HepG2 (cell line): ENCODE measurements at regions not wholly inside any gene's neighbourhood (a gene's known extent, or its start where the extent isn't known, plus 50 kb on each side); places are given as distances from the start of the nearest gene placed in this dataset.

Experiments used
- ESRRA ChIP-seq: sonication (generic); formaldehyde crosslinking; IDR thresholded peaks from 2 replicates; pipeline ENCODE4 v1.5.1; 2020; ENCODE audit warnings: mild to moderate bottlenecking, low read depth, missing genetic modification reagents
- FOXM1 ChIP-seq: sonication (generic); formaldehyde crosslinking; IDR thresholded peaks from 2 replicates; pipeline ENCODE4 v1.5.0; 2020; ENCODE audit warnings: missing genetic modification reagents
- KLF13 ChIP-seq: sonication (generic); formaldehyde crosslinking; IDR thresholded peaks from 2 replicates; pipeline ENCODE4 v1.4.0; 2020; ENCODE audit warnings: mild to moderate bottlenecking, missing genetic modification reagents
- SAFB2 ChIP-seq: sonication (generic); formaldehyde crosslinking; IDR thresholded peaks from 2 replicates; pipeline ENCODE4 v1.5.1; 2020; ENCODE audit warnings: missing genetic modification reagents, low read depth, mild to moderate bottlenecking, borderline replicate concordance
- SNRNP70 ChIP-seq: fragments of 200-400 bp; formaldehyde crosslinking; IDR thresholded peaks from 2 replicates; pipeline ENCODE4 v1.6.1; 2017; ENCODE audit warnings: mild to moderate bottlenecking, low read depth, low read length, moderate library complexity
- ZNF383 ChIP-seq: sonication (generic); formaldehyde crosslinking; IDR thresholded peaks from 2 replicates; pipeline ENCODE4 v1.4.0; 2020; ENCODE audit warnings: missing genetic modification reagents, mild to moderate bottlenecking, borderline replicate concordance
- TF ChIP-seq, protein P1 (sequence below): sonication (generic); formaldehyde crosslinking; IDR thresholded peaks from 2 replicates; pipeline ENCODE4 v1.5.0; 2020; ENCODE audit warnings: missing genetic modification reagents, mild to moderate bottlenecking, borderline replicate concordance
- TF ChIP-seq, protein P2 (sequence below): sonication (generic); formaldehyde crosslinking; IDR thresholded peaks from 2 replicates; pipeline ENCODE4 v1.8.1; 2022; ENCODE audit warnings: low read depth, mild to moderate bottlenecking, missing genetic modification reagents
- TF ChIP-seq, protein P3 (sequence below): sonication (generic); formaldehyde crosslinking; IDR thresholded peaks from 2 replicates; pipeline ENCODE4 v1.8.1; 2023; ENCODE audit warnings: mild to moderate bottlenecking, moderate library complexity, missing genetic modification reagents
- TF ChIP-seq, protein P4 (sequence below), 2 experiments: sonication (generic) in 1 of 2; formaldehyde crosslinking in 1 of 2; IDR thresholded peaks; 2 replicates each; pipeline versions ENCODE4 v1.4.0 to v1.6.1; 2018 to 2020; ENCODE audit warnings: missing genetic modification reagents in 2 of 2, borderline replicate concordance in 1 of 2, low read depth in 1 of 2, mild to moderate bottlenecking in 1 of 2, missing biosample characterization in 1 of 2

DNA sequence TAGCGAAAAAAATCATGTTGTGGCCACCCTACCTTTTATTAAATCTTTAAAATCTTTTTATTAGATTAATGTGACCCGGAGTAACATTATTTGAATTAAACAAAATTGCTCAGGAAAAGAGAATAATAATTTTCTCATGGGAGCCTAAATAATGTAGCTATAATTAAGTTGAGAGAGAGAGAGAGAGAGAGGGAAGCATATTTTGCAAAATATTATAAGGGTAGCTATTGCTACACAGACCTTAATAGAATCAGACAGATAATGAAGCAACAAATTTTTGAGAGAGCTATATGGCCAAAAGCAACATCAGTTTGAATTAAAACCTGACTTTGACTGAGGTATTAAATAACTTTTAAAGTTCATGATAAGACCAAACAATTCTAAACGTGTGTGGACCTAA is 703.5 kb downstream of the TMTC2 start:
- TF ChIP-seq, protein P1, sequence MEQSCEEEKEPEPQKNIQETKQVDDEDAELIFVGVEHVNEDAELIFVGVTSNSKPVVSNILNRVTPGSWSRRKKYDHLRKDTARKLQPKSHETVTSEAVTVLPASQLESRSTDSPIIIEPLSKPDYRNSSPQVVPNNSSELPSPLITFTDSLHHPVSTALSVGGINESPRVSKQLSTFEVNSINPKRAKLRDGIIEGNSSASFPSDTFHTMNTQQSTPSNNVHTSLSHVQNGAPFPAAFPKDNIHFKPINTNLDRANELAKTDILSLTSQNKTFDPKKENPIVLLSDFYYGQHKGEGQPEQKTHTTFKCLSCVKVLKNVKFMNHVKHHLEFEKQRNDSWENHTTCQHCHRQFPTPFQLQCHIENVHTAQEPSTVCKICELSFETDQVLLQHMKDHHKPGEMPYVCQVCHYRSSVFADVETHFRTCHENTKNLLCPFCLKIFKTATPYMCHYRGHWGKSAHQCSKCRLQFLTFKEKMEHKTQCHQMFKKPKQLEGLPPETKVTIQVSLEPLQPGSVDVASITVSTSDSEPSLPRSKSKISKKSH (CRISPR knock-in tag) = no peak
- TF ChIP-seq SNRNP70 = no peak
- TF ChIP-seq ZNF383 (CRISPR knock-in tag) = no peak
- TF ChIP-seq, protein P2, sequence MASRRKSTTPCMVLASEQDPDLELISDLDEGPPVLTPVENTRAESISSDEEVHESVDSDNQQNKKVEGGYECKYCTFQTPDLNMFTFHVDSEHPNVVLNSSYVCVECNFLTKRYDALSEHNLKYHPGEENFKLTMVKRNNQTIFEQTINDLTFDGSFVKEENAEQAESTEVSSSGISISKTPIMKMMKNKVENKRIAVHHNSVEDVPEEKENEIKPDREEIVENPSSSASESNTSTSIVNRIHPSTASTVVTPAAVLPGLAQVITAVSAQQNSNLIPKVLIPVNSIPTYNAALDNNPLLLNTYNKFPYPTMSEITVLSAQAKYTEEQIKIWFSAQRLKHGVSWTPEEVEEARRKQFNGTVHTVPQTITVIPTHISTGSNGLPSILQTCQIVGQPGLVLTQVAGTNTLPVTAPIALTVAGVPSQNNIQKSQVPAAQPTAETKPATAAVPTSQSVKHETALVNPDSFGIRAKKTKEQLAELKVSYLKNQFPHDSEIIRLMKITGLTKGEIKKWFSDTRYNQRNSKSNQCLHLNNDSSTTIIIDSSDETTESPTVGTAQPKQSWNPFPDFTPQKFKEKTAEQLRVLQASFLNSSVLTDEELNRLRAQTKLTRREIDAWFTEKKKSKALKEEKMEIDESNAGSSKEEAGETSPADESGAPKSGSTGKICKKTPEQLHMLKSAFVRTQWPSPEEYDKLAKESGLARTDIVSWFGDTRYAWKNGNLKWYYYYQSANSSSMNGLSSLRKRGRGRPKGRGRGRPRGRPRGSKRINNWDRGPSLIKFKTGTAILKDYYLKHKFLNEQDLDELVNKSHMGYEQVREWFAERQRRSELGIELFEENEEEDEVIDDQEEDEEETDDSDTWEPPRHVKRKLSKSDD (CRISPR knock-in tag) = no peak
- TF ChIP-seq, protein P3, sequence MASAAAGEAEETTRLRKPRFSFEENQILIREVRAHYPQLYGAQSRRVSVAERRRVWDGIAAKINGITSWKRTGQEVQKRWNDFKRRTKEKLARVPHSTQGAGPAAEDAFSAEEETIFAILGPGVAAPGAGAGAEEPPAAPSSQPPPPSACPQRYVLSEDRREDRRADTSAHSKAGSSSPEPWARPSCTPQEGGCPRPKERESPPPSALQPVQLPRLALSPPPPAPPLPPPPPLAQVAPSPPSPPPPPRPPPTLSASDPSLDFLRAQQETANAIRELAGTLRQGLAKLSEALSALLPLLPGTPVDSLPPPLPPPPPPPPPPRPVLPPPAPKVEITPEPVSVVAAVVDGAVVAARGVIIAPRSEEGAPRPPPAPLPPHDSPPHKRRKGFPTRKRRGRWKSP (CRISPR knock-in tag) = no peak
- no peak for TF ChIP-seq ESRRA
- TF ChIP-seq FOXM1 = no peak
- no peak for TF ChIP-seq KLF13 (CRISPR knock-in tag)
- TF ChIP-seq, protein P4, sequence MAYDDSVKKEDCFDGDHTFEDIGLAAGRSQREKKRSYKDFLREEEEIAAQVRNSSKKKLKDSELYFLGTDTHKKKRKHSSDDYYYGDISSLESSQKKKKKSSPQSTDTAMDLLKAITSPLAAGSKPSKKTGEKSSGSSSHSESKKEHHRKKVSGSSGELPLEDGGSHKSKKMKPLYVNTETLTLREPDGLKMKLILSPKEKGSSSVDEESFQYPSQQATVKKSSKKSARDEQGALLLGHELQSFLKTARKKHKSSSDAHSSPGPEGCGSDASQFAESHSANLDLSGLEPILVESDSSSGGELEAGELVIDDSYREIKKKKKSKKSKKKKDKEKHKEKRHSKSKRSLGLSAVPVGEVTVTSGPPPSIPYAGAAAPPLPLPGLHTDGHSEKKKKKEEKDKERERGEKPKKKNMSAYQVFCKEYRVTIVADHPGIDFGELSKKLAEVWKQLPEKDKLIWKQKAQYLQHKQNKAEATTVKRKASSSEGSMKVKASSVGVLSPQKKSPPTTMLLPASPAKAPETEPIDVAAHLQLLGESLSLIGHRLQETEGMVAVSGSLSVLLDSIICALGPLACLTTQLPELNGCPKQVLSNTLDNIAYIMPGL (CRISPR knock-in tag; IDR thresholded peaks at IDR 0.05; ENCODE audit: borderline replicate concordance in 1 of 2, low read depth in 1 of 2) = no peak
- no peak for TF ChIP-seq SAFB2
